Peyer's patch (tissue), 4 donors: ENCODE measurements at regions not wholly inside any gene's neighbourhood (a gene's known extent, or its start where the extent isn't known, plus 50 kb on each side); places are given as distances from the start of the nearest gene placed in this dataset.

Source experiments
- CTCF ChIP-seq, 6 experiments: fragments of 450-650 bp in 4 of 6; fragments of 200-600 bp in 2 of 6; sonication (generic) in 1 of 6; IDR thresholded peaks; one replicate each; pipeline ENCODE4 v1.5.1; 2017 to 2019; ENCODE audit warnings: antibody characterized with exemption in 6 of 6, mild to moderate bottlenecking in 3 of 6, moderate library complexity in 1 of 6
- POLR2A ChIP-seq, 2 donors: fragments of 450-650 bp; IDR thresholded peaks; one replicate each; pipeline ENCODE4 v1.5.1; 2017; ENCODE audit warnings: antibody characterized with exemption in 2 of 2, mild to moderate bottlenecking in 2 of 2, moderate library complexity in 2 of 2

- TF ChIP-seq POLR2A (IDR thresholded peaks at IDR 0.05) (no peak), CTCF (IDR thresholded peaks at IDR 0.05) (peak in 4 of 6 experiments; percentile 25 to 48 (median 42))
Observed at GRCh38 chr6:100116411-100117194, 122.6 kb upstream of the MCHR2 start.
